CD4-positive, CD25-positive, alpha-beta regulatory T cell (primary cell): ENCODE measurements at regions not wholly inside any gene's neighbourhood (a gene's known extent, or its start where the extent isn't known, plus 50 kb on each side); places are given as distances from the start of the nearest gene placed in this dataset.
"Not testable (repeated sequence)": the region's sequence is repeated elsewhere in the genome, so short reads cannot be mapped to it uniquely, and the experiment has no call there.

Source experiments
- ATAC-seq, 2 donors: fragments of 150-1000 bp; cut with Tn5 transposase; one replicate each; pipeline ENCODE4 v1.10.0; 2021; ENCODE audit warnings: low read depth in 2 of 2, moderate number of reproducible peaks in 2 of 2, moderate library complexity in 1 of 2
- DNase-seq, 3 donors: peaks; one replicate each; pipeline versions ENCODE4 v3.0.0 to v3.0.0-alpha.2; 2012 to 2022; ENCODE audit warnings: mixed read lengths in 1 of 3
- H3K27ac ChIP-seq: one replicate; pipeline ENCODE4 v1.7.0; 2013; ENCODE audit warnings: mild to moderate bottlenecking, low read length; ENCODE audit not compliant: insufficient read depth, poor library complexity, severe bottlenecking
- H3K27me3 ChIP-seq: one replicate; pipeline ENCODE4 v1.7.0; 2013; ENCODE audit warnings: low read length; ENCODE audit not compliant: control insufficient read depth, insufficient read depth
- H3K36me3 ChIP-seq: one replicate; pipeline ENCODE4 v1.7.0; 2013; ENCODE audit warnings: mild to moderate bottlenecking, low read length, moderate library complexity; ENCODE audit not compliant: control insufficient read depth, insufficient read depth
- H3K4me1 ChIP-seq: 2 replicates; pipeline ENCODE4 v1.7.0; 2013; ENCODE audit warnings: mild to moderate bottlenecking, low read length; ENCODE audit not compliant: insufficient read depth, control insufficient read depth, poor library complexity, severe bottlenecking
- H3K4me3 ChIP-seq: one replicate; pipeline ENCODE4 v1.7.0; 2013; ENCODE audit warnings: low read depth, mild to moderate bottlenecking, low read length, moderate library complexity
- H3K9me3 ChIP-seq, 2 experiments: 1 replicate in 1 of 2; 2 replicates in 1 of 2; pipeline ENCODE4 v1.7.0; 2013; ENCODE audit warnings: low read length in 2 of 2, mild to moderate bottlenecking in 1 of 2, moderate library complexity in 1 of 2; ENCODE audit not compliant: control insufficient read depth in 2 of 2
- H3K27ac Mint-ChIP-seq, 3 donors: one replicate each; pipeline ENCODE4 v1.8.0; 2020 to 2022; ENCODE audit warnings: mild to moderate bottlenecking in 3 of 3, mixed read lengths in 3 of 3, moderate library complexity in 2 of 3
- H3K27me3 Mint-ChIP-seq: one replicate; pipeline ENCODE4 v1.8.0; 2022; ENCODE audit warnings: mild to moderate bottlenecking, mixed read lengths
- H3K36me3 Mint-ChIP-seq: one replicate; pipeline ENCODE4 v1.8.0; 2020; ENCODE audit warnings: mixed read lengths
- H3K4me1 Mint-ChIP-seq, 4 donors: one replicate each; pipeline ENCODE4 v1.8.0; 2020 to 2022; ENCODE audit warnings: mixed read lengths in 4 of 4, mild to moderate bottlenecking in 1 of 4
- H3K4me3 Mint-ChIP-seq, 4 donors: one replicate each; pipeline ENCODE4 v1.8.0; 2020 to 2022; ENCODE audit warnings: mild to moderate bottlenecking in 4 of 4, mixed read lengths in 4 of 4, moderate library complexity in 3 of 4
- H3K9me3 Mint-ChIP-seq, 7 donors: one replicate each; pipeline ENCODE4 v1.8.0; 2020 to 2022; ENCODE audit warnings: mixed read lengths in 7 of 7, mild to moderate bottlenecking in 3 of 7, moderate library complexity in 2 of 7

- no peaks in the 10 kb centered on the region for H3K27me3 ChIP-seq
- no peaks in the 10 kb centered on the region for H3K4me1 ChIP-seq
- ATAC-seq (no peak), DNase-seq (no peak)
- Mint-ChIP-seq H3K27me3 (no peaks in the 10 kb centered on the region), H3K4me3 (peak overlapping the region in 2 of 4 donors; percentile 8 to 23), H3K4me1 (peaks cover 17 to 81% (median 61%) of the 10 kb centered on the region in 4 donors), H3K36me3 (peaks cover 52% of the 10 kb centered on the region), H3K27ac (no peak overlapping the region), H3K9me3 (peaks cover 1 to 23% (median 9%) of the 10 kb centered on the region in 7 donors)
- no peak overlapping the region for H3K4me3 ChIP-seq
- peaks cover 5 to 12% of the 10 kb centered on the region in 2 experiments for H3K9me3 ChIP-seq
- H3K27ac ChIP-seq: no peak overlapping the region
- peaks cover 6% of the 10 kb centered on the region for H3K36me3 ChIP-seq
These were observed 361.4 kb upstream of the POU5F2 start for GRCh38 chr5:94102849-94103248.

GRCh38 chr5:94097384-94097783 lies 356.0 kb upstream of the POU5F2 start:
- H3K36me3 Mint-ChIP-seq: peaks cover 35% of the 10 kb centered on the region

GRCh38 chr5:94094793-94095441 lies 353.5 kb upstream of the POU5F2 start:
- peaks cover 29 to 78% (median 42%) of the 10 kb centered on the region in 4 donors for H3K4me1 Mint-ChIP-seq
- Histone ChIP-seq H3K36me3 (peaks cover 8% of the 10 kb centered on the region), H3K4me1 (no peaks in the 10 kb centered on the region), H3K9me3 (no peaks in the 10 kb centered on the region), H3K27ac (no peak overlapping the region), H3K27me3 (no peaks in the 10 kb centered on the region), H3K4me3 (no peak overlapping the region)
- no peak for ATAC-seq
- H3K36me3 Mint-ChIP-seq: peaks cover 22% of the 10 kb centered on the region
- no peaks in the 10 kb centered on the region for H3K27me3 Mint-ChIP-seq
- H3K9me3 Mint-ChIP-seq: peaks cover 0 to 5% (median 4%) of the 10 kb centered on the region in 7 donors
- no peak overlapping the region for H3K4me3 Mint-ChIP-seq
- no peak for DNase-seq
- H3K27ac Mint-ChIP-seq: no peak overlapping the region

More at GRCh38 chr5:94097384-94097783, 356.0 kb upstream of the POU5F2 start:
- DNase-seq, H3K4me3 ChIP-seq, H3K27ac ChIP-seq, H3K9me3 ChIP-seq, H3K36me3 ChIP-seq, H3K4me1 ChIP-seq, H3K27me3 Mint-ChIP-seq, ATAC-seq, H3K27ac Mint-ChIP-seq, H3K4me3 Mint-ChIP-seq, H3K27me3 ChIP-seq: not testable (repeated sequence)
- Mint-ChIP-seq H3K4me1 (peaks cover 25 to 82% (median 45%) of the 10 kb centered on the region in 4 donors), H3K9me3 (peaks cover 0 to 11% (median 5%) of the 10 kb centered on the region in 7 donors)

GRCh38 chr5:94093300-94093699 lies 351.9 kb upstream of the POU5F2 start:
- no peak overlapping the region for H3K4me3 Mint-ChIP-seq
- DNase-seq: no peak
- Histone ChIP-seq H3K9me3 (no peaks in the 10 kb centered on the region), H3K27me3 (no peaks in the 10 kb centered on the region), H3K27ac (no peak overlapping the region), H3K36me3 (peaks cover 7% of the 10 kb centered on the region), H3K4me3 (no peak overlapping the region), H3K4me1 (no peaks in the 10 kb centered on the region)
- no peak overlapping the region for H3K27ac Mint-ChIP-seq
- peaks cover 29 to 66% (median 37%) of the 10 kb centered on the region in 4 donors for H3K4me1 Mint-ChIP-seq
- ATAC-seq: no peak
- no peaks in the 10 kb centered on the region for H3K27me3 Mint-ChIP-seq
- peaks cover 13% of the 10 kb centered on the region for H3K36me3 Mint-ChIP-seq
- H3K9me3 Mint-ChIP-seq: peaks cover 0 to 5% (median 3%) of the 10 kb centered on the region in 7 donors

- not testable (repeated sequence) for H3K4me3 Mint-ChIP-seq, H3K27me3 Mint-ChIP-seq, ATAC-seq, H3K36me3 ChIP-seq, H3K9me3 ChIP-seq, H3K4me3 ChIP-seq, H3K27me3 ChIP-seq, H3K4me1 ChIP-seq, H3K9me3 Mint-ChIP-seq, H3K27ac ChIP-seq, H3K27ac Mint-ChIP-seq
- Mint-ChIP-seq H3K36me3 (peaks cover 21% of the 10 kb centered on the region), H3K4me1 (peaks cover 27 to 47% (median 35%) of the 10 kb centered on the region in 4 donors)
- peak in 1 of 3 donors; percentile 4 for DNase-seq
These were observed 345.2 kb upstream of the POU5F2 start for GRCh38 chr5:94086635-94087034.

GRCh38 chr5:94086194-94086593 lies 344.8 kb upstream of the POU5F2 start:
- H3K27me3 Mint-ChIP-seq: no peaks in the 10 kb centered on the region
- no peaks in the 10 kb centered on the region for H3K27me3 ChIP-seq
- ATAC-seq (no peak), DNase-seq (no peak)
- H3K9me3 Mint-ChIP-seq: peaks cover 0 to 3% (median 0%) of the 10 kb centered on the region in 7 donors
- H3K4me3 Mint-ChIP-seq: no peak overlapping the region
- H3K27ac Mint-ChIP-seq: no peak overlapping the region
- H3K9me3 ChIP-seq: no peaks in the 10 kb centered on the region
- H3K4me3 ChIP-seq: no peak overlapping the region
- H3K36me3 ChIP-seq: no peaks in the 10 kb centered on the region
- no peak overlapping the region for H3K27ac ChIP-seq
- no peaks in the 10 kb centered on the region for H3K4me1 ChIP-seq
- peaks cover 21% of the 10 kb centered on the region for H3K36me3 Mint-ChIP-seq
- peaks cover 31 to 48% (median 39%) of the 10 kb centered on the region in 4 donors for H3K4me1 Mint-ChIP-seq

GRCh38 chr5:94082405-94082804 lies 341.0 kb upstream of the POU5F2 start:
- H3K4me3 Mint-ChIP-seq: peak overlapping the region in 1 of 4 donors; percentile 8
- no peaks in the 10 kb centered on the region for H3K36me3 ChIP-seq
- no peaks in the 10 kb centered on the region for H3K27me3 ChIP-seq
- H3K4me1 ChIP-seq: no peaks in the 10 kb centered on the region
- ATAC-seq (no peak), DNase-seq (no peak)
- H3K27me3 Mint-ChIP-seq: no peaks in the 10 kb centered on the region
- H3K36me3 Mint-ChIP-seq: peaks cover 21% of the 10 kb centered on the region
- no peak overlapping the region for H3K27ac Mint-ChIP-seq
- H3K4me3 ChIP-seq: no peak overlapping the region
- no peak overlapping the region for H3K27ac ChIP-seq
- peaks cover 0 to 3% (median 0%) of the 10 kb centered on the region in 7 donors for H3K9me3 Mint-ChIP-seq
- H3K4me1 Mint-ChIP-seq: peaks cover 43 to 66% (median 53%) of the 10 kb centered on the region in 4 donors
- H3K9me3 ChIP-seq: no peaks in the 10 kb centered on the region

GRCh38 chr5:94081088-94081487 lies 339.7 kb upstream of the POU5F2 start:
- Mint-ChIP-seq H3K27ac (no peak overlapping the region), H3K27me3 (no peaks in the 10 kb centered on the region), H3K9me3 (peaks cover 0 to 3% (median 0%) of the 10 kb centered on the region in 7 donors), H3K36me3 (peaks cover 21% of the 10 kb centered on the region), H3K4me3 (no peak overlapping the region), H3K4me1 (peaks cover 43 to 67% (median 58%) of the 10 kb centered on the region in 4 donors)
- no peak for ATAC-seq
- no peak for DNase-seq
- Histone ChIP-seq H3K27me3 (no peaks in the 10 kb centered on the region), H3K4me3 (no peak overlapping the region), H3K27ac (no peak overlapping the region), H3K36me3 (no peaks in the 10 kb centered on the region), H3K9me3 (no peaks in the 10 kb centered on the region), H3K4me1 (no peaks in the 10 kb centered on the region)
